ENCODE measurements at regions not wholly inside any gene's neighbourhood (a gene's known extent, or its start where the extent isn't known, plus 50 kb on each side); places are given as distances from the start of the nearest gene placed in this dataset.
"Not testable (repeated sequence)": the region's sequence is repeated elsewhere in the genome, so short reads cannot be mapped to it uniquely, and the experiment has no call there.

- TF ChIP-seq, protein P1, sequence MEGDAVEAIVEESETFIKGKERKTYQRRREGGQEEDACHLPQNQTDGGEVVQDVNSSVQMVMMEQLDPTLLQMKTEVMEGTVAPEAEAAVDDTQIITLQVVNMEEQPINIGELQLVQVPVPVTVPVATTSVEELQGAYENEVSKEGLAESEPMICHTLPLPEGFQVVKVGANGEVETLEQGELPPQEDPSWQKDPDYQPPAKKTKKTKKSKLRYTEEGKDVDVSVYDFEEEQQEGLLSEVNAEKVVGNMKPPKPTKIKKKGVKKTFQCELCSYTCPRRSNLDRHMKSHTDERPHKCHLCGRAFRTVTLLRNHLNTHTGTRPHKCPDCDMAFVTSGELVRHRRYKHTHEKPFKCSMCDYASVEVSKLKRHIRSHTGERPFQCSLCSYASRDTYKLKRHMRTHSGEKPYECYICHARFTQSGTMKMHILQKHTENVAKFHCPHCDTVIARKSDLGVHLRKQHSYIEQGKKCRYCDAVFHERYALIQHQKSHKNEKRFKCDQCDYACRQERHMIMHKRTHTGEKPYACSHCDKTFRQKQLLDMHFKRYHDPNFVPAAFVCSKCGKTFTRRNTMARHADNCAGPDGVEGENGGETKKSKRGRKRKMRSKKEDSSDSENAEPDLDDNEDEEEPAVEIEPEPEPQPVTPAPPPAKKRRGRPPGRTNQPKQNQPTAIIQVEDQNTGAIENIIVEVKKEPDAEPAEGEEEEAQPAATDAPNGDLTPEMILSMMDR (IDR thresholded peaks at IDR 0.05 in 4 of 5, conservative IDR thresholded peaks at IDR 0.05 in 1 of 5): not testable (repeated sequence)
- TF ChIP-seq POLR2A (IDR thresholded peaks at IDR 0.05): not testable (repeated sequence)
Measured at GRCh38 chr15:84477550-84477949, 123.3 kb upstream of the ZSCAN2 start.
